Endodermal cell (in vitro differentiated cells): ENCODE measurements at regions not wholly inside any gene's neighbourhood (a gene's known extent, or its start where the extent isn't known, plus 50 kb on each side); places are given as distances from the start of the nearest gene placed in this dataset.
"Not testable (repeated sequence)": the region's sequence is repeated elsewhere in the genome, so short reads cannot be mapped to it uniquely, and the experiment has no call there.

Experiments used
- DNase-seq: peaks from one replicate; pipeline ENCODE4 v3.0.0-alpha.2; 2017
- H3K27ac ChIP-seq: 2 replicates; pipeline ENCODE4 v1.5.1; 2013; ENCODE audit warnings: mild to moderate bottlenecking, low read depth, low read length, moderate library complexity
- H3K27me3 ChIP-seq: 2 replicates; pipeline ENCODE4 v1.6.1; 2013; ENCODE audit warnings: mild to moderate bottlenecking, low read length, moderate library complexity; ENCODE audit not compliant: insufficient read depth, control insufficient read depth, poor library complexity, severe bottlenecking
- H3K36me3 ChIP-seq: 2 replicates; pipeline ENCODE4 v1.7.0; 2013; ENCODE audit warnings: mild to moderate bottlenecking, low read length, moderate library complexity; ENCODE audit not compliant: control insufficient read depth, insufficient read depth
- H3K4me1 ChIP-seq: one replicate; pipeline ENCODE4 v1.7.0; 2013; ENCODE audit warnings: low read length; ENCODE audit not compliant: control insufficient read depth, insufficient read depth
- H3K4me3 ChIP-seq: 2 replicates; pipeline ENCODE4 v1.5.1; 2013; ENCODE audit warnings: mild to moderate bottlenecking, low read length, moderate library complexity
- H3K9ac ChIP-seq: 2 replicates; pipeline ENCODE4 v1.6.1; 2013; ENCODE audit warnings: mild to moderate bottlenecking, low read length, moderate library complexity; ENCODE audit not compliant: poor library complexity, severe bottlenecking; ENCODE audit errors: extremely low read depth
- H3K9me3 ChIP-seq: 2 replicates; pipeline ENCODE4 v1.6.1; 2013; ENCODE audit warnings: mild to moderate bottlenecking, low read length, moderate library complexity; ENCODE audit not compliant: control insufficient read depth
- H3K27ac Mint-ChIP-seq: 2 replicates; pipeline ENCODE4 v1.8.0; 2020; ENCODE audit warnings: mixed read lengths
- H3K27me3 Mint-ChIP-seq: 2 replicates; pipeline ENCODE4 v1.8.0; 2021; ENCODE audit warnings: mild to moderate bottlenecking, mixed read lengths; ENCODE audit not compliant: insufficient read depth
- H3K36me3 Mint-ChIP-seq: 2 replicates; pipeline ENCODE4 v1.8.0; 2020; ENCODE audit warnings: low read depth, mixed read lengths
- H3K4me1 Mint-ChIP-seq: 2 replicates; pipeline ENCODE4 v1.8.0; 2020; ENCODE audit warnings: mixed read lengths
- H3K4me3 Mint-ChIP-seq: 2 replicates; pipeline ENCODE4 v1.8.0; 2020; ENCODE audit warnings: mild to moderate bottlenecking, moderate library complexity, mixed read lengths
- H3K9me3 Mint-ChIP-seq: 2 replicates; pipeline ENCODE4 v1.8.0; 2020; ENCODE audit warnings: mild to moderate bottlenecking, mixed read lengths
- CTCF ChIP-seq: fragments of 200-600 bp; sonication (generic); conservative IDR thresholded peaks from 2 replicates; pipeline ENCODE4 v1.5.0; 2021; ENCODE audit warnings: antibody characterized with exemption, mild to moderate bottlenecking
- WGBS, 2 experiments: methylation state at CpG; one replicate each; pipeline versions ENCODE4 v1.1.5 to v1.1.7; 2013; ENCODE audit warnings: missing lambda C conversion rate in 2 of 2, mixed read lengths in 1 of 2; ENCODE audit not compliant: insufficient coverage in 1 of 2, insufficient read length in 1 of 2; 5-methylcytosine and 5-hydroxymethylcytosine counted together

- Histone ChIP-seq H3K27ac (no peak overlapping the region), H3K4me1 (no peaks in the 10 kb centered on the region), H3K9ac (no peak overlapping the region), H3K4me3 (no peak overlapping the region), H3K36me3 (no peaks in the 10 kb centered on the region), H3K9me3 (peaks cover 69% of the 10 kb centered on the region), H3K27me3 (peaks cover under 1% of the 10 kb centered on the region)
- Mint-ChIP-seq H3K36me3 (no peaks in the 10 kb centered on the region), H3K4me1 (peaks cover 8% of the 10 kb centered on the region), H3K27me3 (no peaks in the 10 kb centered on the region), H3K9me3 (no peaks in the 10 kb centered on the region), H3K27ac (no peak overlapping the region), H3K4me3 (no peak overlapping the region)
- 60 to 66% methylated on average over 1 to 2 of the region's 2 CpGs for WGBS, 2 experiments
- DNase-seq, result no peak
- TF ChIP-seq CTCF, result no peak
These were observed 1081.2 kb downstream of the SOCS6 start for GRCh38 chr18:71370095-71370494.

DNA sequence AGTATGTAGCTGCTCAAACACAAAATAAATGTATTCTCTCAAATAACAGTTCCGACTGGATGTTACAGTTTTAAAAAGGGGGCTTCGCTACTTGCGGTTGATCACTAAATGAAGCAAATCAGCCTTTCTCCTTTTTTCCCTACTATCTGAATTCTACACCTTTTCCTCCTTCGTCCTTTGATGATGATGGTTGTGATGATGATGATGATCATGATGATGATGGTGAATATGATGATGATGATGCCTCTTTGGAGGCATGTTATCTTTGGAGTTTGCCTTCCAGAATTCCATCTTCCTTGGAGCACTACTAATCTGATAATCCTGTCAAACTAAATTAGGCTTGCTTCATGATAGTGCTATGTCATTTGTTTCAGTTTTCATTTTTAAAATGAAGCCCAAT lies 1073.3 kb downstream of the SOCS6 start:
- Histone ChIP-seq H3K4me3 (no peak overlapping the region), H3K36me3 (no peaks in the 10 kb centered on the region), H3K27me3 (no peaks in the 10 kb centered on the region), H3K9me3 (peaks cover 61% of the 10 kb centered on the region), H3K9ac (no peak overlapping the region), H3K27ac (no peak overlapping the region), H3K4me1 (no peaks in the 10 kb centered on the region)
- 91 to 100% methylated on average over 1 to 3 of the region's 4 CpGs for WGBS, 2 experiments
- H3K4me1 Mint-ChIP-seq, result no peaks in the 10 kb centered on the region
- no peaks in the 10 kb centered on the region for H3K27me3 Mint-ChIP-seq
- H3K4me3 Mint-ChIP-seq, result no peak overlapping the region
- no peak overlapping the region for H3K27ac Mint-ChIP-seq
- no peaks in the 10 kb centered on the region for H3K36me3 Mint-ChIP-seq
- DNase-seq, result no peak
- TF ChIP-seq CTCF, result no peak
- no peaks in the 10 kb centered on the region for H3K9me3 Mint-ChIP-seq

GRCh38 chr18:71355599-71355998 lies 1066.8 kb downstream of the SOCS6 start:
- not testable (repeated sequence) for H3K27me3 ChIP-seq, H3K4me3 ChIP-seq, H3K27ac Mint-ChIP-seq, H3K4me1 ChIP-seq, H3K4me1 Mint-ChIP-seq, H3K4me3 Mint-ChIP-seq, DNase-seq, H3K9ac ChIP-seq, H3K27me3 Mint-ChIP-seq, H3K36me3 Mint-ChIP-seq, H3K27ac ChIP-seq, H3K36me3 ChIP-seq, H3K9me3 Mint-ChIP-seq
- WGBS, 2 experiments, result 96% methylated on average over 3 of the region's 3 CpGs; no CpG with 5 or more reads in 1 of the 2 experiments
- peaks cover 29% of the 10 kb centered on the region for H3K9me3 ChIP-seq

DNA sequence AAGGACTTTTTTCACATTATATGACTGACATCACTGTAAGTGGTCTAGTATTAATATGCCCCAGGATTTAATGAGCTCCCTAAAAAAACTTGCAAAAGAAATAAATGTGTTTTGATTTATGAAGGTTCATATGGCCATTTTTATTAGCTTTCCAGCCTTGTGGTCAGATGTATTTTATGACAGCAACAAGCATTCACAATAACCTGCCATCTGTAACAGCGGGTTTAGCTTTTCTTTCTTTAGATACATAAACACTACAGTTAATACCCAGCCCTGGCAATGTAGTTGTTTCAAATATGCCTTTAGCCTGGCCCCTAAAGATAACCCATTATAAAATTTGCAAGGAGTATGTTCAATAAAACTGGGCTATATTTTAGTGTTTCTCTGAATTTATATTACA lies 1063.8 kb downstream of the SOCS6 start:
- no peaks in the 10 kb centered on the region for H3K4me1 ChIP-seq
- peaks cover 3% of the 10 kb centered on the region for H3K9me3 Mint-ChIP-seq
- H3K27me3 ChIP-seq, result no peaks in the 10 kb centered on the region
- no peak overlapping the region for H3K4me3 ChIP-seq
- no peak overlapping the region for H3K27ac Mint-ChIP-seq
- H3K27me3 Mint-ChIP-seq, result no peaks in the 10 kb centered on the region
- WGBS, 2 experiments, result 75% methylated on average over 1 of the region's 1 CpG; no CpG with 5 or more reads in 1 of the 2 experiments
- no peak overlapping the region for H3K27ac ChIP-seq
- TF ChIP-seq CTCF, result no peak
- H3K4me3 Mint-ChIP-seq, result no peak overlapping the region
- H3K36me3 ChIP-seq, result no peaks in the 10 kb centered on the region
- DNase-seq, result no peak
- H3K4me1 Mint-ChIP-seq, result peaks cover 4% of the 10 kb centered on the region
- no peak overlapping the region for H3K9ac ChIP-seq
- H3K9me3 ChIP-seq, result peaks cover 37% of the 10 kb centered on the region
- no peaks in the 10 kb centered on the region for H3K36me3 Mint-ChIP-seq
